WERI-Rb-1 (cell line): ENCODE measurements at regions not wholly inside any gene's neighbourhood (a gene's known extent, or its start where the extent isn't known, plus 50 kb on each side); places are given as distances from the start of the nearest gene placed in this dataset.
"Not testable (repeated sequence)": the region's sequence is repeated elsewhere in the genome, so short reads cannot be mapped to it uniquely, and the experiment has no call there.

Source experiments
- DNase-seq: peaks from one replicate; pipeline ENCODE4 v3.0.0-alpha.2; 2020
- H3K27ac ChIP-seq: fragments of 250-450 bp; sonication (Bioruptor Pico); 2 replicates; pipeline ENCODE4 v1.5.1; 2020; ENCODE audit warnings: mild to moderate bottlenecking, moderate library complexity
- H3K27me3 ChIP-seq: fragments of 250-450 bp; sonication (Bioruptor Pico); 2 replicates; pipeline ENCODE4 v1.5.1; 2021; ENCODE audit warnings: mild to moderate bottlenecking, low read depth, moderate library complexity; ENCODE audit not compliant: insufficient read depth, severe bottlenecking
- H3K36me3 ChIP-seq: fragments of 250-450 bp; sonication (Bioruptor Pico); 2 replicates; pipeline ENCODE4 v1.5.1; 2020; ENCODE audit warnings: mild to moderate bottlenecking, moderate library complexity
- H3K4me3 ChIP-seq: 2 replicates; pipeline ENCODE4 v1.5.1; 2011; ENCODE audit warnings: low read depth, mild to moderate bottlenecking, control low read depth, low read length
- H3K9me3 ChIP-seq: fragments of 250-450 bp; sonication (Bioruptor Pico); 2 replicates; pipeline ENCODE4 v1.5.1; 2021; ENCODE audit warnings: mild to moderate bottlenecking, moderate library complexity; ENCODE audit not compliant: severe bottlenecking
- TF ChIP-seq, protein P1 (sequence below): IDR thresholded peaks from 2 replicates; pipeline ENCODE4 v1.5.1; 2011; ENCODE audit warnings: low read depth, mild to moderate bottlenecking, control low read depth, inconsistent platforms, low read length

DNA sequence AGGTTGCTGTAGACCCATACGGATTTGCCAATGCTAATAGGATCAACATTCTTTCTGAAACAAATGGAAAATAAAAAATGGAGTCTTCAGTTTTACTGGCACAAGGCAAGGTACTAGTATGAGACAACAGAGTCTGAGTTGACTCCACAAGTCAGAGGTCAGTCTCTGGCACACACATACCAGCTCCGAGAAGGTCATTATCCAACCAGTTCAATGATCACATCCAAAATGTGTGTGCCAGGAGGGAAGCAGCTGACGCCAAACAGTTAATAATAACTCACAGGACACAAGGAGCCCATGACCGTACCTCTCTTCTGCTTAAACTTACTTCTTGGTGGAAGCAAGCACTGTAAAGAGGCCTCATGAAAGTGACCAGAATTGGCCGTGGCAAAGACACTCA, 528.6 kb downstream of the ZNF516 start:
- DNase-seq = no peak
- no peak overlapping the region for H3K27ac ChIP-seq
- TF ChIP-seq, protein P1, sequence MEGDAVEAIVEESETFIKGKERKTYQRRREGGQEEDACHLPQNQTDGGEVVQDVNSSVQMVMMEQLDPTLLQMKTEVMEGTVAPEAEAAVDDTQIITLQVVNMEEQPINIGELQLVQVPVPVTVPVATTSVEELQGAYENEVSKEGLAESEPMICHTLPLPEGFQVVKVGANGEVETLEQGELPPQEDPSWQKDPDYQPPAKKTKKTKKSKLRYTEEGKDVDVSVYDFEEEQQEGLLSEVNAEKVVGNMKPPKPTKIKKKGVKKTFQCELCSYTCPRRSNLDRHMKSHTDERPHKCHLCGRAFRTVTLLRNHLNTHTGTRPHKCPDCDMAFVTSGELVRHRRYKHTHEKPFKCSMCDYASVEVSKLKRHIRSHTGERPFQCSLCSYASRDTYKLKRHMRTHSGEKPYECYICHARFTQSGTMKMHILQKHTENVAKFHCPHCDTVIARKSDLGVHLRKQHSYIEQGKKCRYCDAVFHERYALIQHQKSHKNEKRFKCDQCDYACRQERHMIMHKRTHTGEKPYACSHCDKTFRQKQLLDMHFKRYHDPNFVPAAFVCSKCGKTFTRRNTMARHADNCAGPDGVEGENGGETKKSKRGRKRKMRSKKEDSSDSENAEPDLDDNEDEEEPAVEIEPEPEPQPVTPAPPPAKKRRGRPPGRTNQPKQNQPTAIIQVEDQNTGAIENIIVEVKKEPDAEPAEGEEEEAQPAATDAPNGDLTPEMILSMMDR = no peak
- no peaks in the 10 kb centered on the region for H3K27me3 ChIP-seq
- no peak overlapping the region for H3K4me3 ChIP-seq
- H3K9me3 ChIP-seq = no peaks in the 10 kb centered on the region
- H3K36me3 ChIP-seq = no peaks in the 10 kb centered on the region

DNA sequence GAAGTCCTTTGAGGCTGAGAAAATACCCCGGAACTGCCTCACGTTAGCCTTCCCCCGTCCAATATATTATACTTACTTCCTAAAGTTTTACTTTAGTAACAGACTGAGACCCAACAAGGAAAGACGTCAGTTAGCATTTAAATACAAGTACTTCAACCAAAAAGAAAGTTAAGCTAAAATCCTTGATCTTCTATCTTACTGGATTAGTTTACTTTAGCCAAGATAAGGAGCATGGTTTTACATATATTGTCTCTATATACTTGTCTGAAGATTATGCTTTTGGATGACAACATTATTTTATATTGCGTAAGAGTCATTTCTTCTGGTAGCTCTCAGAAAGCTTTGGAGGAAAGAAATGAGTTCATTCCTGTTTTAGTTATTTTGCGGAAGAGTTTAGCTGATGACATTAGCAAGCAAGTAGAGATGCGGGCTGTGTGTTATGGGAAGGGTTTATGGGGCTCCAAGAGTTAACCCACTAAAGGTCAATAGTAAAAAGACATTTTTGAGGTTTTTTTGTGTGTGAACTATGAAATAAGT, 532.9 kb downstream of the ZNF516 start:
- Histone ChIP-seq H3K9me3 (no peaks in the 10 kb centered on the region), H3K27me3 (no peaks in the 10 kb centered on the region), H3K4me3 (no peak overlapping the region), H3K36me3 (no peaks in the 10 kb centered on the region), H3K27ac (no peak overlapping the region)
- no peak for DNase-seq
- TF ChIP-seq, protein P1 = no peak

DNA sequence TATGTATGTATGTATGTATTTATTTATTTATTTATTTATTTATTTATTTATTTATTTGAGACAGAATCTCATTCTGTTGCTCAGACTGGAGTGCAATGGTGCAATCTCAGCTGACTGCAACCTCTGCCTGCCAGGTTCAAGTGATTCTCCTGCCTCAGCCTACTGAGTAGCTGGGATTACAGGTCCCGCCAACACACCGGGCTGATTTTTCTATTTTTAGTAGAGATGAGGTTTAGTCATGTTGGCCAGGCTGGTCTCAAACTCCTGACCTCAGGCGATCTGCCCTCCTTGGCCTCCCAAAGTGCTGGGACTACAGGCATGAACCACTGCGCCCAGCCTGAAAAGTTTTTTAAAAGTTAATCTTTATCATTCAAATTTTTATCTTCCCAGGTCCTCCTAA, 532.9 kb upstream of the SMIM21 start:
- not testable (repeated sequence) for DNase-seq, H3K27ac ChIP-seq, H3K36me3 ChIP-seq, H3K9me3 ChIP-seq, H3K4me3 ChIP-seq, H3K27me3 ChIP-seq

DNA sequence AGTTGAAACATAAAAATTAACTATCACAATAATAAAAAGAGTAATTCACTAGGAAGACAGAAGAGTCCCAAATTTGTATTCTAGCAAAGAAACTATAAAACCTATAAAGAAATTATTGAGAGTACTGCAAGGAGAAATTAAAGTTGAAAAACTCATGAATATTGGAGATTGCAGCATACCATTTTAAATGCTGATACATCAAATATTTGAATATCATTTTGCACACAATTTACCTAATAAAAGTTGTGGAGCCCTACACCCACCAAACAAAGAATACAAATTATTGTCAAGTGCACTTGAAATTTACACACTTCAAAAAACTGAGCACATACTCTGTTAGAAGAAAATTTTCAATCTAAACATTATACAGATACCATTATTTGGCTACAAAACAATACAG, 531.6 kb upstream of the SMIM21 start:
- H3K27ac ChIP-seq = no peak overlapping the region
- no peak for DNase-seq
- H3K9me3 ChIP-seq = peaks cover 4% of the 10 kb centered on the region
- TF ChIP-seq, protein P1 = no peak
- no peaks in the 10 kb centered on the region for H3K27me3 ChIP-seq
- no peaks in the 10 kb centered on the region for H3K36me3 ChIP-seq
- no peak overlapping the region for H3K4me3 ChIP-seq

DNA sequence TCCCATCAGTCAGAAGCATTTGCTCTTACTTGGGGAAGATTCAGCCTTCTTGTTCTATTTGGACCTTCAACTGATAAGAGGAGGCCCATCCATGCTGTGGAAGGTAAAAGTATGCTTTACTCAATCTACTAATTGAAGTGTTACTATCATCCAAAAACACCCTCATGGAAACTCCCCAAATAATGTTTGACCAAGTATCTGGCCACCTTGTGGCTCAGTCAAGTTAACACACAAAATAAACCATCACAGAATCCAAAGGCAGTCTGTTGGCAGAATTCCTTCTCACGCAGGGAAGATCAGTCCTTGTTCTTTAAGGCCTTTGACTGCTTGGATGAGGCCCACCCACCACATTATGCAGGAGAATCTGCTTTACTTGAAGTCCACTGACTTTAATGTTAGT, 531.2 kb upstream of the SMIM21 start:
- no peak overlapping the region for H3K27ac ChIP-seq
- no peak for DNase-seq
- H3K36me3 ChIP-seq = no peaks in the 10 kb centered on the region
- H3K9me3 ChIP-seq = peaks cover 4% of the 10 kb centered on the region
- H3K4me3 ChIP-seq = no peak overlapping the region
- TF ChIP-seq, protein P1 = no peak
- no peaks in the 10 kb centered on the region for H3K27me3 ChIP-seq

DNA sequence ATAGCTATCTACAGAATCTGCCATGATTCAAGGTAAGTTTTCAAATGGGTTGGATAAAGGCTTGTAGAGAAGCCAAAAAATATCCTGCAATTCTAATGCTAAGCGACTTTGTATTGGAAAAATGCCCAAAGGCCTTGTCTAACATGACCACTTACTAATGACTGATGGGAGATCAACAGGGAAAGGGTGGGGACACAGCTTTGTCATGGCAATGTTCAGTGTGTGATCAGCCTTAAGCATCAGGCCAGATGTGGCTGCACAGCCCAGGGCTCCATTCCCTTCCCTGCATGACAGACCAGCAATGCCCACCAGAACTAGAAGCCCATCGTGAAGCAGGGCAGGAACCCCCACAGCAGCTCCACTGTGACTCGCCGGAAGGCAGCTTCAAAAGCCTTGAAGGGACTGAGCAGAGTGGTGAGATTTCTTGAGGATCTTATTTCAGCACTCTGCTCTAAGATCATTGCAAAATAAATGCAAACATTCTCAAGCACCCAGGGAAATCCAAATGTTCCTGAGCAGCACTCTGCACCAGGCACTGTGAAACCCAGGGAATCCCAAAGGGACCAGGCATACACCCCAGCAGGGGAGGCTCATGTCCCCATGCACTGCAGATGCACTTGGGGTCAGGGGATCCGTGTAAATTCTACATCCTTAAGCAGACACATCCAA, 517.9 kb upstream of the SMIM21 start:
- Histone ChIP-seq H3K27me3 (no peaks in the 10 kb centered on the region), H3K36me3 (no peaks in the 10 kb centered on the region), H3K4me3 (no peak overlapping the region), H3K9me3 (peaks cover 6% of the 10 kb centered on the region), H3K27ac (no peak overlapping the region)
- TF ChIP-seq, protein P1 = no peak
- DNase-seq = no peak
